ENCODE measurements at regions not wholly inside any gene's neighbourhood (a gene's known extent, or its start where the extent isn't known, plus 50 kb on each side); places are given as distances from the start of the nearest gene placed in this dataset.
"Not testable (repeated sequence)": the region's sequence is repeated elsewhere in the genome, so short reads cannot be mapped to it uniquely, and the experiment has no call there.

DNA sequence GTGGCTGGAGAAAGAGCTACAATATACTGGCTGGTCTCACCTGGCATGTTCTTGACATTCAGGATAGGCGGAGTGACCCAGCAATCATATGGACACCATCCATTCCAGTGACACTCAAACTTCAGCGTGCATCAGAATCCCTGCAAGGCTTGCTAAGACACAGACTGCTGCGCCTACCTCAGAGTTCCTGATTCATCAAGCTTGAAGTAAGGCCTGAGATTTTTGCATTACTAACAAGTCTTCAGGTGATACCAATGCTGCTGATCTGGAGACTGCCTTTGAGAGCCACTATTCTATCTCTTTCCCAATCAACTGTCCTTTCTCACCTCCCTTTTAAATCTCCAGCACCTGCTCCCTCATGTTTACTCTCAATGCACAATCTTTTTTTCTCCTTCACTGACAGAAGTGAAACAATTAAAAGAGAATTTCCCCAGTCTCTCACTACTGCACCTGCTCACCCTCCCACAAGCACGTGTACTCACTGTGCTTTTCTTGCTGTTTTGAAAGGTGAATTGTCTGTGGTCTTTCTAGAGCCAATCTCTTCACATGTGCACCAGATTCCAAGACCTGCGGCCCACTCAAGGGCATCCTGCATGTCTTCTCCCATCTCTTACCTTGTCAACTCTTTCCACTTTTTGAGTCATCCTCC lies 519.2 kb downstream of the TTLL7 start:
- not testable (repeated sequence) for H3K27ac ChIP-seq (ENCODE audit: low read depth, low read length); H3K27me3 ChIP-seq (ENCODE audit: control insufficient read depth in 1 of 2, insufficient read depth in 2 of 2, low read length in 2 of 2); H3K36me3 ChIP-seq (ENCODE audit: insufficient read depth, low read length); H3K4me3 ChIP-seq (ENCODE audit: low read depth in 1 of 2, low read length in 2 of 2); H3K9me3 ChIP-seq (ENCODE audit: low read length); H3K4me1 ChIP-seq (ENCODE audit: insufficient read depth, low read length); H3K9ac ChIP-seq (ENCODE audit: low read length)

DNA sequence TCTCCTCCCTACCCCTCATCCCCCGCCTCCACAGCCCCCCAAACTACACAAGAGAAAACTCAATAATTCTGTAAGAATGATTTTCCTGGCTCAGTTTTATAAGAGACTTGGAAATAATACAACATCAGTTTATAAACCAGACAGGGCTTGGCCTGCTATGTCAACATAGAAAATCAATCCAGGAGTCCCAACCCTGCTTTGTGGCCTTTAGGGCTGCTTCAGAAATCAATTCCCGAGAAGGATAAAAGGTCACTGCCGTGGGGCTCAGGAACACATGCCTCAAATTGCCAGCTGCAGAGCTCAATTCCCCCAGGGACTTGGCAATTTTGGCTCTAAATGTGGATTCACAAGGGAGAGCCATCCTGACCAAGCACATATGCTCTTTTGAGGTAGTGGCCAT lies 520.8 kb downstream of the TTLL7 start:
- not testable (repeated sequence) for H3K4me1 ChIP-seq (ENCODE audit: insufficient read depth, low read length); H3K36me3 ChIP-seq (ENCODE audit: insufficient read depth, low read length); H3K27me3 ChIP-seq (ENCODE audit: control insufficient read depth in 1 of 2, insufficient read depth in 2 of 2, low read length in 2 of 2); H3K27ac ChIP-seq (ENCODE audit: low read depth, low read length); H3K4me3 ChIP-seq (ENCODE audit: low read depth in 1 of 2, low read length in 2 of 2); H3K9ac ChIP-seq (ENCODE audit: low read length); H3K9me3 ChIP-seq (ENCODE audit: low read length)

DNA sequence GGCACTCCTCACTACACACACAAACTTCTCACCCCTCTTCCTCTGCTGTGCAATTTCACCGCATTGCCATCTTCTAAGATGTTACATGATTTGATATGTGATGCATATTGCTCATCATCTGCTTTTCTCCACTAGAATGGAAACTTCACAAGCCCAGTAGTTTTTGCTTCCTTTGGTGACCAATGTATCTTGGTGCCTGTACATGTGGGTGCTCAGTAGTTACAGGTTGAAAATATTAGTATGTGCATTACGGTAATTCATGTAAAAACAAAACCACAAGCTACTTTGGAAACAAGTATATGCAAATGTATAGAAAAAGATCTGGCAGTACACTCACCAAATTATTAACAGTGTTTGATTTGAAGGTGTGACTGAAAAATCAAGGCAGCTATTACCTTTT lies 522.4 kb downstream of the TTLL7 start:
- H3K9me3 ChIP-seq (ENCODE audit: low read length): not testable (repeated sequence)

DNA sequence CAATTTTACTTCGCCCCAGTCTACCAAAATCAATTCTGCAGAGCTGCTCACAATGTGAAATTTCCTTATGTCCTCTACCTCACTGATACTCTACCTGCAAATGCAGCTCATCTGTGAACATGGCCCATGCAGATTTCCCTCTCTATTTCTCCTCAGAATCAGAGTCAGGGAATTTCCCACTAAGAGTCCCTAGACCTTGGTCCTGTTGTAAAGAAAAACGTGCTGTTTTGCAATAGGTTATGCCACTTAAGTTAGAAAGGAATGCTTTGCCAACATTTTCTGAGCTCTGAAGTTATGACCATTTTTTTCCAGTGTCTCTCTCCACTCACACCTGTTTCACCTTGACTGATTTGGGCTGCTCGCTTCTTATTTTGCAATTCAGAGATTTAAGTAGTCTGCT lies 524.0 kb downstream of the TTLL7 start:
- H3K4me3 ChIP-seq (ENCODE audit: low read depth in 1 of 2, low read length in 2 of 2); H3K27ac ChIP-seq (ENCODE audit: low read depth, low read length): not testable (repeated sequence)

More for the DNA sequence above, 522.4 kb downstream of the TTLL7 start:
- H3K27ac ChIP-seq (ENCODE audit: low read depth, low read length); H3K27me3 ChIP-seq (ENCODE audit: control insufficient read depth in 1 of 2, insufficient read depth in 2 of 2, low read length in 2 of 2); H3K4me1 ChIP-seq (ENCODE audit: insufficient read depth, low read length); H3K4me3 ChIP-seq (ENCODE audit: low read depth in 1 of 2, low read length in 2 of 2); H3K9ac ChIP-seq (ENCODE audit: low read length); H3K36me3 ChIP-seq (ENCODE audit: insufficient read depth, low read length): not testable (repeated sequence)

DNA sequence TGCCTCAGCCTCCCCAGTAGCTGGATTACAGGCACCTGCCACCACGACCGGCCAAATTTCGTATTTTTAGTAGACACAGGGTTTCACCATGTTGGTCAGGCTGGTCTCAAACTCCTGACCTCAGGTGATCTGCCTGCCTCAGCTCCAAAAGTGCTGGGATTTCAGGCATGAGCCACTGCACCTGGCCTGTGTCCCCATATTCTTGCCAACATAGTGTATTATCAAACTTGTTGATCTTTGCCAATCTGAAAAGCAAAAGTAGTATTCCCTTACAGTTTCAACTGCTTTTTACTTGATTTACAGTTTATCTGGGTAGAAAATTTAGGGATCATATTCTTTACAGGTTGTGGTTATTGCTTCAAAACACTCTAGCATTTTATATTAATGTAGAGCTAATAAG lies 524.9 kb downstream of the TTLL7 start:
- H3K27ac ChIP-seq (ENCODE audit: low read depth, low read length); H3K27me3 ChIP-seq (ENCODE audit: control insufficient read depth in 1 of 2, insufficient read depth in 2 of 2, low read length in 2 of 2); H3K36me3 ChIP-seq (ENCODE audit: insufficient read depth, low read length); H3K4me1 ChIP-seq (ENCODE audit: insufficient read depth, low read length); H3K9me3 ChIP-seq (ENCODE audit: low read length); H3K4me3 ChIP-seq (ENCODE audit: low read depth in 1 of 2, low read length in 2 of 2); H3K9ac ChIP-seq (ENCODE audit: low read length): not testable (repeated sequence)

More for the DNA sequence above, 524.0 kb downstream of the TTLL7 start:
- not testable (repeated sequence) for H3K9me3 ChIP-seq (ENCODE audit: low read length); H3K9ac ChIP-seq (ENCODE audit: low read length); H3K4me1 ChIP-seq (ENCODE audit: insufficient read depth, low read length); H3K27me3 ChIP-seq (ENCODE audit: control insufficient read depth in 1 of 2, insufficient read depth in 2 of 2, low read length in 2 of 2); H3K36me3 ChIP-seq (ENCODE audit: insufficient read depth, low read length)

DNA sequence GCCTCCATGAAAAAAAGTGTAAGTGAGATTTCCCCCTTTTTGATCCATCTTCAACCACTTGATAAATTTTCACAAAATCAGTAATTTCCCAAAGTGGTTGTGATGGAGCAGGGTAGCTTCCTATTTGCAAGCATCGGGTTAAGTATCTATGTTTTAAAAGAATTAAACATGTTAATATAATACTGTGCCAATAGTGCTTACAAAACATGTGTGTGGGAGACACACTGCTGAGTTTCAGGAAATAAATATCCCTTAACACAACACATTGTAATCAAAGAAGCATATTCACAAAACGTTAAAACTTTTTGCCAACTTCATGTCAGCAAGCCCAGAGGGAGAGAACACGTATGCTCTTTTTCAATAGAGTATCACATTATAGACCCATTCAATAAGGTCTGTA lies 526.9 kb downstream of the TTLL7 start:
- H3K9me3 ChIP-seq (ENCODE audit: low read length); H3K27ac ChIP-seq (ENCODE audit: low read depth, low read length); H3K4me3 ChIP-seq (ENCODE audit: low read depth in 1 of 2, low read length in 2 of 2); H3K27me3 ChIP-seq (ENCODE audit: control insufficient read depth in 1 of 2, insufficient read depth in 2 of 2, low read length in 2 of 2); H3K9ac ChIP-seq (ENCODE audit: low read length); H3K4me1 ChIP-seq (ENCODE audit: insufficient read depth, low read length); H3K36me3 ChIP-seq (ENCODE audit: insufficient read depth, low read length): not testable (repeated sequence)

DNA sequence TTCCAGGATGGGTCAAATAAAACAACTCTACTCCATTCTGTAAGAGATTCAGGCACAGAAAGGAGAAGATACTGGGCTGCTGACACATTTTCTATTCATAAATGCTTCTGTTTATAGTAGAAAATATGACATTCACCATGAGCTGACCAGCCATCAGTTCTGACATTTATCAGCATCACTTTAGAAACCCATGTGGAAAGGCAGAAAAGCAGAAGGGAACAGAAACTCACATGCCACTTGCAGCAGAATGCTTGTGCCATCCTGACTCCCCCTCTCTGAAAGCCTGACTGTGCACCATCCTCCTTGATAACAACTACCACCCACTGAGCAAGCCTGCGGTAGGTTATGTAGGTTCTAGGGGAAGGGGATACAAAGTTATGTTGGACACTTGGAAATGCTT lies 527.7 kb downstream of the TTLL7 start:
- not testable (repeated sequence) for H3K4me1 ChIP-seq (ENCODE audit: insufficient read depth, low read length); H3K9me3 ChIP-seq (ENCODE audit: low read length); H3K4me3 ChIP-seq (ENCODE audit: low read depth in 1 of 2, low read length in 2 of 2); H3K27ac ChIP-seq (ENCODE audit: low read depth, low read length); H3K36me3 ChIP-seq (ENCODE audit: insufficient read depth, low read length); H3K27me3 ChIP-seq (ENCODE audit: control insufficient read depth in 1 of 2, insufficient read depth in 2 of 2, low read length in 2 of 2); H3K9ac ChIP-seq (ENCODE audit: low read length)

DNA sequence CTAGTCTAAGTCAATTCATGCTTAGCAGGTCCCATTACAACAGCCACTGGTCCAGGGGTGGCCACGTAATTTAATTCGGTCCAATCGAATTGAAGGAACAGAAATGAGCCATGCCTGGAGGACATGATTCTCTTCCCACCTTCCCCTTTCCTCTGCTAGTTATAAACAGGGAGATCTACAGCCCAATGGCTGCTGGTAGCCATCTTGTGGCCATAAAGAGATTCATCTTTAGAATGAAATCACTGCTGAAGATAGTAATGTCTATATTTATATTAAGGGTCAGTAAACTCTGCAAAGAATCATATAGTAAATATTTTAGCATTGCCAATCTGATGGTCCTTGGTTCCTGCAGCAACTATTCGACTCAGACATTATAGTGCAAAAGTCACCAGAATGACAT lies 530.6 kb downstream of the TTLL7 start:
- not testable (repeated sequence) for H3K4me3 ChIP-seq (ENCODE audit: low read depth in 1 of 2, low read length in 2 of 2); H3K36me3 ChIP-seq (ENCODE audit: insufficient read depth, low read length); H3K27ac ChIP-seq (ENCODE audit: low read depth, low read length); H3K9ac ChIP-seq (ENCODE audit: low read length); H3K9me3 ChIP-seq (ENCODE audit: low read length); H3K4me1 ChIP-seq (ENCODE audit: insufficient read depth, low read length); H3K27me3 ChIP-seq (ENCODE audit: control insufficient read depth in 1 of 2, insufficient read depth in 2 of 2, low read length in 2 of 2)

DNA sequence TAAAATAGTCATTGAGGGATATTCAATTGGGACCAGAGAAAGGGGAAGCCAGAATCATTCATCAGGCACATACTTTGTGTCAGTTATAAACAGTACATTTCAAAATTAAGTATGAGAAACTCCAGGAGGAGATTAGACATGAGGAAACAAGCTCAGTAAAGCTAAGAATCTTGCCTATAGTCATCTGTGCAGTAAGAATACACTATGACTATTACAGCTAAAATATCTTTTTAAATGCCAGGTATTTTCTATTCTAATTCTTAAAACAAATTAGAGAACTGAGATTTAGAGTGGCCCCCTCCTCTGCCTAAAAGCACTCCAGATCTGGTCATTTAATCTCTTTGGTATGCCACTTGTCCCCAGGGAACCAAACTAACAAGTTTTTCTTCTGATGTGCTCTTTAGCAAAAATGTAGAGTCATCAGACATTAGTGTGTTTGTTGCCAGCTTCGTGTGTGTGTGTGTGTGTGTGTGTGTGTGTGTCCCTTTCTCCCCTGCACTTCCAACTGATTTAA lies 541.1 kb downstream of the TTLL7 start:
- not testable (repeated sequence) for H3K9ac ChIP-seq (ENCODE audit: low read length); H3K27me3 ChIP-seq (ENCODE audit: control insufficient read depth in 1 of 2, insufficient read depth in 2 of 2, low read length in 2 of 2); H3K4me1 ChIP-seq (ENCODE audit: insufficient read depth, low read length); H3K27ac ChIP-seq (ENCODE audit: low read depth, low read length); H3K9me3 ChIP-seq (ENCODE audit: low read length); H3K36me3 ChIP-seq (ENCODE audit: insufficient read depth, low read length); H3K4me3 ChIP-seq (ENCODE audit: low read depth in 1 of 2, low read length in 2 of 2)

DNA sequence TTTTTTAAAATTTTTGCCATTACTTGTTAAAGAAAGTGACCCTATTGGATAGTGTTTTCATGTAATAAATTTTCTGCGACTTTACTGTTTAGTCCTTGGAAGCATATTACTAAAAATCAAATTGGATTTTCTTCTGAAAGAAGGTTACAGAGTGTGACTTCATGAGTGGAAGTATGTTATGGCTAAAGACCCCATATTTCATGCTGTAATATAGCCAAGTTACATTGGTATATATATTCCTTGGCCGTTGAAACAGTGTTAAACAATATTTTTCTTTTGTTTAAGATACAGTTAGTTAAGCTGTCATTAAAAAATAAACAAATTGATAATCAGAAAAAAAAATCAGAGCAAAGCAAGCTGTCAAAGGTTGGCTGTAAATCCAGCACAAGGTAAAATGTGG lies 541.7 kb downstream of the TTLL7 start:
- not testable (repeated sequence) for H3K27ac ChIP-seq (ENCODE audit: low read depth, low read length); H3K27me3 ChIP-seq (ENCODE audit: control insufficient read depth in 1 of 2, insufficient read depth in 2 of 2, low read length in 2 of 2); H3K9ac ChIP-seq (ENCODE audit: low read length); H3K36me3 ChIP-seq (ENCODE audit: insufficient read depth, low read length); H3K4me1 ChIP-seq (ENCODE audit: insufficient read depth, low read length); H3K9me3 ChIP-seq (ENCODE audit: low read length); H3K4me3 ChIP-seq (ENCODE audit: low read depth in 1 of 2, low read length in 2 of 2)

DNA sequence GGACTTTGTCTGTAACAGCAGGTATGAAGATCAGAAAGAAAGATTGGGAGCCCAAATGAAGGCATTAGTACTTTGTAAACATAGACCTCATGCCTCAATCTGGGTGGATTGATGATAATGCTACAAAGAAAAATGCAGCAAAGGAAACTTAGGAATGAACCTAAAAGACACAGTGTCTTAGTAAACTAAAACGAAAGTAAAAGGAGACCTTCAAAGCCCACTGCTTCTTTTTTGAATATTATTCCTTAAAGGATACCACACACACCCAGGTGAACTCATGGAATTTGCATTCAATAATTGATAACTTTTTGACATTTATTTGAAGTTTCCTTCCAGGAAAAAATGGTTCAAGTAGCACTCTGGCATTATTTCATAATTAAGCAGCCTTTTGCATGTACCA lies 543.2 kb downstream of the TTLL7 start:
- not testable (repeated sequence) for H3K9me3 ChIP-seq (ENCODE audit: low read length); H3K4me3 ChIP-seq (ENCODE audit: low read depth in 1 of 2, low read length in 2 of 2); H3K9ac ChIP-seq (ENCODE audit: low read length); H3K36me3 ChIP-seq (ENCODE audit: insufficient read depth, low read length); H3K27ac ChIP-seq (ENCODE audit: low read depth, low read length); H3K4me1 ChIP-seq (ENCODE audit: insufficient read depth, low read length); H3K27me3 ChIP-seq (ENCODE audit: control insufficient read depth in 1 of 2, insufficient read depth in 2 of 2, low read length in 2 of 2)

DNA sequence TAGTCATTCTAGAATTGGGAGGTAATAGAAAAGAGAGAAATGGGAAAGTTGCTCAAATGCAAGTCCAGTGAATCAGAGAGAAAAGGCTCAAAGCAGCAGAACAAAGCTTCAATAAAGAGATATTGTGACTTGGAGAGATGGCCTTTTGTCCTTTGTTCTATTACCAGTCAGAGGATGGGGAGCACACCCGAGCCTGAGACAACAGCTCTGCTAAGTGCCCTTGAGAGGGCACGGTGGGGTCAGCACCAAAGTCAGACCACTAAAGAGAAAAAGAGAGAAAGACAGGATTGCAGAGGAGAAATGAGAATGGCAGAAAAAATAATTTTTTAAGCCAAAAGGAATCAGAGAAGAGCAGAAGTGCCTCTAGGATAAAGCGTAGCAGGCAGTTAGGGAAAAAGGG lies 553.1 kb downstream of the TTLL7 start:
- not testable (repeated sequence) for H3K9me3 ChIP-seq (ENCODE audit: low read length); H3K27ac ChIP-seq (ENCODE audit: low read depth, low read length); H3K4me3 ChIP-seq (ENCODE audit: low read depth in 1 of 2, low read length in 2 of 2); H3K27me3 ChIP-seq (ENCODE audit: control insufficient read depth in 1 of 2, insufficient read depth in 2 of 2, low read length in 2 of 2); H3K9ac ChIP-seq (ENCODE audit: low read length); H3K4me1 ChIP-seq (ENCODE audit: insufficient read depth, low read length); H3K36me3 ChIP-seq (ENCODE audit: insufficient read depth, low read length)

Measured in muscle layer of colon (tissue), 2 donors.